ENCODE measurements at regions not wholly inside any gene's neighbourhood (a gene's known extent, or its start where the extent isn't known, plus 50 kb on each side); places are given as distances from the start of the nearest gene placed in this dataset.

DNA sequence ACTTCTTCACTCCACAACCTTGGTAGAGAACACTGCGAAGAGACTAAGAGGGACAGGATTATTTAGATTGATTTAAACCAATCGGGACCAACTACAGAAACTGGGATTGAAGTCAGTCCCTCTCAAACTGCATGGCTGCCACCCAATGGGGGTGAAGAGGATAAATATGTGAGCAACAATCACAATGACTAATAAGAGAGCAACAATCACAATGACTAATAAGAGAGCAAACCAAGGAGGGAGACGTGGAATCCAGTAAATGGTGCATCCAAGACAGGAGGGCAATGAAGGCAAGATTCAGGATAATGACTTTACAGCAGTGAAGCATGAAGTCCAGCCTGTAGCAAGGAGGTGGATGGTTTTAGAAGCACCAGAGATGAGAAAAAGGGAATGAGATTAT is 322.8 kb downstream of the TTLL7 start:
- Histone ChIP-seq H3K9me3 (ENCODE audit: low read depth) (no peaks in the 10 kb centered on the region), H3K36me3 (no peaks in the 10 kb centered on the region), H3K4me3 (no peak overlapping the region), H3K27me3 (no peaks in the 10 kb centered on the region), H3K27ac (no peak overlapping the region), H3K4me1 (ENCODE audit: low read depth) (no peaks in the 10 kb centered on the region)
- DNase-seq (ENCODE audit: low read depth in 1 of 2, low spot score in 1 of 2), result no peak
- TF ChIP-seq CTCF (IDR thresholded peaks at IDR 0.05; ENCODE audit: low read depth, low read length), result no peak

DNA sequence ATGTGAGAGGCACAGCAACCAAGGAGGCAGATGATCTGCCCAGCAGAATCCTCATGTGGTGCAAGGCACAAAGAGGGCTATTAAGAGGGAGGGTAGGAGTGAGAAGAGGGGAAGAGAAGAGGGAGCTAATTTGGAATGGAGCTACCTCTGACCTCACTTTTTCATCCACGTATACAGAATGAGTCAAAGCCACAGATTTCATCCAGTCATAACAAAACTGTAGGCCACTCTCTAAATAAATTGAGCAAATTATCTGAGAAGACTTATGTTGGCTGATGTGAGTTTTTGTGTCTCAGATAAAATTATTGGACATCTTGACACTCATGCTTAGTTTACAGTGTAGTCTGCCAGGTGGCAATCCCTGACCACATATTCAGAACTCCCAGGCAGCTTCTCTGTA is 325.6 kb downstream of the TTLL7 start:
- no peak for DNase-seq (ENCODE audit: low read depth in 1 of 2, low spot score in 1 of 2)
- H3K27me3 ChIP-seq, result no peaks in the 10 kb centered on the region
- no peaks in the 10 kb centered on the region for H3K4me1 ChIP-seq (ENCODE audit: low read depth)
- H3K4me3 ChIP-seq, result no peak overlapping the region
- TF ChIP-seq CTCF (IDR thresholded peaks at IDR 0.05; ENCODE audit: low read depth, low read length), result no peak
- H3K36me3 ChIP-seq, result no peaks in the 10 kb centered on the region
- H3K9me3 ChIP-seq (ENCODE audit: low read depth), result no peaks in the 10 kb centered on the region
- no peak overlapping the region for H3K27ac ChIP-seq

- H3K4me1 ChIP-seq (ENCODE audit: low read depth), result no peaks in the 10 kb centered on the region
- no peak overlapping the region for H3K4me3 ChIP-seq
- no peaks in the 10 kb centered on the region for H3K27me3 ChIP-seq
- no peak overlapping the region for H3K27ac ChIP-seq
- H3K36me3 ChIP-seq, result no peaks in the 10 kb centered on the region
- no peak for TF ChIP-seq CTCF (IDR thresholded peaks at IDR 0.05; ENCODE audit: low read depth, low read length)
- H3K9me3 ChIP-seq (ENCODE audit: low read depth), result no peaks in the 10 kb centered on the region
- no peak for DNase-seq (ENCODE audit: low read depth in 1 of 2, low spot score in 1 of 2)
Measured at GRCh38 chr1:83671586-83671985, 327.3 kb downstream of the TTLL7 start.

DNA sequence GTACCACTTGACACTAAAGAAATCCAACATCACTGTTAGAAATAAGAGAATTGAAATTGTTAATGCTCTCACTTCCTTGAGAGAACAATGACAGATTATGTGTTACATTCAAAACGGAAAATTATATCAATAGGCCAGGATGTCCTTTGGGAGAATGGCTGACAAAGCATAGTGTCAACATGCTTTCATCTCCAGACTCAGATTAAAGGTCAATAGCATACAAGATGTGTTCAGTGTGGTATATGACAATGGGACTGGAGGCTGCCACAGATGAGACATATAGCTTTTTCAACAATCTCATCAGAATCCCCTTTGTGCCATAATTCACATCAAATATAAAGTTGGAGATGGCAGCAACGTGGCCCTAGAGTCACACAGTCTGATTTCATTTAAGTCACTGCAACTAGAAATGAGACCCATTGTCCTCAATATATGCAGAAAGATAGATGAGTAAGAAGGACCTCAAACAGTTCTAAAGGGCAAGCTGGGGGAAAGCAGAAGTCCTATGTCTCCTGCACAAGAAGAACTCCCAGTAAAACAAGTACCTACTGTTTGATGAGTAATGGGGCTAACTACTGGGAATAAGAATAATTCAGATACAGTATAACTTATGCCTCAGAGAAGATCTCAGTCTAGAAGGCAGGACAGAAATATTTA is 327.9 kb downstream of the TTLL7 start:
- H3K4me3 ChIP-seq, result no peak overlapping the region
- no peaks in the 10 kb centered on the region for H3K4me1 ChIP-seq (ENCODE audit: low read depth)
- no peaks in the 10 kb centered on the region for H3K9me3 ChIP-seq (ENCODE audit: low read depth)
- no peaks in the 10 kb centered on the region for H3K36me3 ChIP-seq
- no peak for TF ChIP-seq CTCF (IDR thresholded peaks at IDR 0.05; ENCODE audit: low read depth, low read length)
- no peak for DNase-seq (ENCODE audit: low read depth in 1 of 2, low spot score in 1 of 2)
- no peak overlapping the region for H3K27ac ChIP-seq
- no peaks in the 10 kb centered on the region for H3K27me3 ChIP-seq

DNA sequence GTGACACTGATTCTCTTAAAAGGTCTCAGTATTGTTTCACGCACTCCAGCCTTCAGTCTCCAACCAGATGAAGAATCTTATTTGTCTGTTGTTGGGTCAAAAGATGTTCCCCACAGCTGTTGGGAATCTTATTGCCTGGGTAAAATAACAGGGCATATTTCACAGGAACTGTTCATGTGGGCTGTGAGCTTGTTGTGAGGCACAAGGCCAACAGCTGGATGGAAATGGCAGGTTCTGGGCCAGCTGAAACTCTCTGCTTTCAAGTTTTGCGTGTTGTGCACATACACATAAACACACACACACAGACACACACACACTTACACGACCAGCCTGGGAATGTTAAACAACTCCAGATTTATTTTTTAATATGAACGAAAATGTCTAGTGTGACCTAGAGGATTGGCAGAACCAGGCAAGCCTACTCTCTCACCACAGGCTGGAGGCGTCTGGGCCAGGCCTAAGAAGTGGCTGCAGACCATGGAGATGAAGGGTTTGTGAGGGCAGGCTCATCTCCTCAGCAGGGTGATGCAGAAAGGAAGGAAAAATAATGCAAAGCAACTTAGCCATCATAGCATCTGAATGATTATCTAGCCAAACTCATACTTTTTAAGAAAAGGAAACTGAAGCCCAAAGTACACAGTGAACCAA is 357.0 kb downstream of the TTLL7 start:
- DNase-seq (ENCODE audit: low read depth in 1 of 2, low spot score in 1 of 2), result peak in 1 of 2 donors; percentile 21
- no peaks in the 10 kb centered on the region for H3K36me3 ChIP-seq
- H3K4me3 ChIP-seq, result no peak overlapping the region
- H3K27me3 ChIP-seq, result no peaks in the 10 kb centered on the region
- no peaks in the 10 kb centered on the region for H3K9me3 ChIP-seq (ENCODE audit: low read depth)
- TF ChIP-seq CTCF (IDR thresholded peaks at IDR 0.05; ENCODE audit: low read depth, low read length), result no peak
- peaks cover 2% of the 10 kb centered on the region for H3K4me1 ChIP-seq (ENCODE audit: low read depth)
- H3K27ac ChIP-seq, result no peak overlapping the region
